K562 (cell line): ENCODE measurements at regions not wholly inside any gene's neighbourhood (a gene's known extent, or its start where the extent isn't known, plus 50 kb on each side); places are given as distances from the start of the nearest gene placed in this dataset.

Experiments used
- ATAC-seq: fragments of 200-7000 bp; cut with Tn5 transposase; 3 replicates; pipeline ENCODE4 v1.9.1; 2020; ENCODE audit warnings: moderate library complexity
- BruUV-seq: library from RNA; stranded (reverse); fragments of 400-500 nt; replicated peaks from 2 replicates; lab custom pipeline; 2021; lab: Mats Ljungman, UMichigan
- CTCF ChIA-PET: fragments of 300-600 bp; formaldehyde crosslinking; extraction: SDS; loops from one replicate; lab custom pipeline; 2021; ENCODE audit warnings: low intra/inter-chr PET ratio; lab: Yijun Ruan, JAX
- POLR2A ChIA-PET: fragments of 300-600, 350-650 bp; sonication (Branson Sonifier 250); formaldehyde crosslinking; extraction: SDS; loops from one replicate; lab custom pipeline; 2021; ENCODE audit warnings: antibody characterized with exemption, inconsistent platforms; lab: Yijun Ruan, JAX
- DNase-seq, 4 experiments: peaks; one replicate each; pipeline versions ENCODE4 v3.0.0 to v3.0.0-alpha.2; 2011 to 2018; ENCODE audit warnings: low spot score in 3 of 4, mixed read lengths in 3 of 4; ENCODE audit errors: extremely low read depth in 1 of 4
- FAIRE-seq: peaks from 2 replicates; lab custom pipeline; 2011; peaks lifted over from hg19 to GRCh38; lab: Jason Lieb, UNC
- H2AFZ ChIP-seq: 2 replicates; pipeline ENCODE4 v1.6.0; 2011; ENCODE audit warnings: low read depth, low read length, control low read depth, inconsistent platforms
- H3K27ac ChIP-seq: fragments of 200-600 bp; 3 replicates; pipeline ENCODE4 v1.8.0; 2011; ENCODE audit warnings: low read depth, mild to moderate bottlenecking, control low read depth, inconsistent platforms, low read length, moderate library complexity, mixed read lengths; ENCODE audit errors: extremely low read depth
- H3K27me3 ChIP-seq, 2 experiments: fragments of 300-600 bp in 1 of 2; 2 replicates in 1 of 2; 3 replicates in 1 of 2; pipeline versions ENCODE4 v1.6.0 to v1.8.0; 2011; ENCODE audit warnings: inconsistent platforms in 2 of 2, low read length in 2 of 2, mild to moderate bottlenecking in 1 of 2, mixed read lengths in 1 of 2, moderate library complexity in 1 of 2; ENCODE audit not compliant: control insufficient read depth in 2 of 2, insufficient read depth in 2 of 2
- H3K36me3 ChIP-seq: fragments of 300-600 bp; 3 replicates; pipeline ENCODE4 v1.8.0; 2011; ENCODE audit warnings: mild to moderate bottlenecking, low read length, inconsistent platforms; ENCODE audit not compliant: control insufficient read depth, insufficient read depth
- H3K4me1 ChIP-seq, 2 experiments: fragments of 200-600 bp in 1 of 2; replicated peaks in 1 of 2; 2 replicates in 1 of 2; 3 replicates in 1 of 2; pipeline versions ENCODE4 v1.5.1 to v1.8.0; 2011; ENCODE audit warnings: inconsistent platforms in 2 of 2, low read length in 2 of 2, mild to moderate bottlenecking in 1 of 2, mixed read lengths in 1 of 2, moderate library complexity in 1 of 2; ENCODE audit not compliant: control insufficient read depth in 2 of 2, insufficient read depth in 2 of 2
- H3K4me2 ChIP-seq: 2 replicates; pipeline ENCODE4 v1.6.1; 2011; ENCODE audit warnings: low read length, control low read depth, inconsistent platforms, mixed read lengths; ENCODE audit not compliant: insufficient read depth
- H3K4me3 ChIP-seq: fragments of 200-600 bp; sonication (generic), shearing (Covaris generic); 2 replicates; pipeline ENCODE4 v1.5.1; 2016; ENCODE audit warnings: control low read depth, inconsistent platforms
- H3K79me2 ChIP-seq: fragments of 200-600 bp; 3 replicates; pipeline ENCODE4 v1.8.0; 2011; ENCODE audit warnings: low read length, inconsistent platforms; ENCODE audit not compliant: control insufficient read depth, insufficient read depth
- H3K9ac ChIP-seq, 2 experiments: 2 replicates each; pipeline versions ENCODE4 v1.6.0 to v1.6.1; 2011; ENCODE audit warnings: low read depth in 2 of 2, low read length in 2 of 2, control low read depth in 1 of 2, inconsistent platforms in 1 of 2, mild to moderate bottlenecking in 1 of 2, mixed read lengths in 1 of 2; ENCODE audit not compliant: insufficient read depth in 1 of 2
- H3K9me1 ChIP-seq: one replicate; pipeline ENCODE4 v1.6.0; 2011; ENCODE audit warnings: inconsistent platforms, mild to moderate bottlenecking, low read length, moderate library complexity; ENCODE audit not compliant: control insufficient read depth, insufficient read depth
- H3K9me3 ChIP-seq: replicated peaks from 2 replicates; pipeline ENCODE4 v1.5.1; 2011; ENCODE audit warnings: low read depth, low read length, inconsistent platforms; ENCODE audit not compliant: control insufficient read depth, insufficient read depth
- H4K20me1 ChIP-seq: replicated peaks from 2 replicates; pipeline ENCODE4 v1.6.1; 2011; ENCODE audit warnings: low read length, inconsistent platforms, mixed read lengths; ENCODE audit not compliant: control insufficient read depth, insufficient read depth
- MIER1 ChIP-seq: fragments of 450-650 bp; IDR thresholded peaks from 2 replicates; pipeline ENCODE4 v1.6.1; 2016; ENCODE audit warnings: antibody characterized with exemption, mild to moderate bottlenecking, low read depth
- PTBP1 ChIP-seq: fragments of 200-400 bp; formaldehyde crosslinking; IDR thresholded peaks from 2 replicates; pipeline ENCODE4 v1.6.1; 2017; ENCODE audit warnings: low read depth, low read length
- YY1 ChIP-seq, 3 experiments: IDR thresholded peaks; 2 replicates each; pipeline ENCODE4 v1.6.1; 2011; ENCODE audit warnings: low read length in 2 of 3, mild to moderate bottlenecking in 2 of 3, moderate library complexity in 2 of 3, borderline replicate concordance in 1 of 3, control low read depth in 1 of 3, low read depth in 1 of 3; ENCODE audit not compliant: insufficient read depth in 3 of 3, insufficient replicate concordance in 2 of 3, control insufficient read depth in 1 of 3, insufficient read length in 1 of 3; ENCODE audit errors: extremely low read depth in 1 of 3
- ZBTB43 ChIP-seq: sonication (generic); formaldehyde crosslinking; IDR thresholded peaks from 2 replicates; pipeline ENCODE4 v1.8.0; 2023; ENCODE audit warnings: mild to moderate bottlenecking, missing genetic modification reagents
- ZMIZ1 ChIP-seq, 2 experiments: fragments of 150-350 bp in 1 of 2; IDR thresholded peaks; 2 replicates each; pipeline ENCODE4 v1.6.1; 2012 to 2016; ENCODE audit warnings: low read depth in 2 of 2, low read length in 2 of 2, mild to moderate bottlenecking in 1 of 2, moderate library complexity in 1 of 2
- ZNF324 ChIP-seq: fragments of 250-450 bp; sonication (Bioruptor Pico); IDR thresholded peaks from 2 replicates; pipeline ENCODE4 v1.4.0; 2020; ENCODE audit warnings: mild to moderate bottlenecking
- WGBS: fragments of 100-300 bp; shearing (Covaris generic); methylation state at CpG from one replicate; pipeline ENCODE4 v1.1.6; 2016; ENCODE audit warnings: low coverage, mixed read lengths; ENCODE audit not compliant: insufficient coverage; ENCODE audit errors: missing lambda C conversion rate; 5-methylcytosine and 5-hydroxymethylcytosine counted together
- in situ Hi-C: fragments of 300-500 bp; cut with MboI; formaldehyde crosslinking; loops from 4 replicates; pipeline ENCODE4 v1.15.0; 2018; ENCODE audit warnings: inconsistent platforms, mixed read lengths
- intact Hi-C: fragments of 100-400 bp; cut with micrococcal nuclease; formaldehyde crosslinking; loops from 2 replicates; pipeline ENCODE4 v1.14.2; 2022

DNA sequence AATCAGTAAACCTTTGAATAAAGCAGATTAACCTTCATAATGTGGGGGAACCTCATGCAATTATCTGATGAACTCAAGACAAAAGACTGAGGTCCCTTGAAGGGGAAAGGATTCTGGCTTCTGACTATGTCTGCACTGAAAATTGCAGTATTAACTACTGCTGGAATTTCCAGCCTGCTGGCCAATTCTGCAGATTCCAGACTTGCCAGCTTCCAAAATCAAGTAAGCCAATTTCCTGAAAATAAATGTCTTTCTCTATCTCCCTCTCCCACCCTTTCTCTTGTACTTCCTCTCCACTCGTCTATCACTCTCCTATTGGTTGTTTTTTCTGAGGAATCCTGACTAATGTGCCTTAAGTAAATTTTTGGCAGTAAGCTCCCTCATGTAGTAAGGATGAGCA, 1479.9 kb upstream of the PRR20A start (continued):
- TF ChIP-seq ZMIZ1 (IDR thresholded peaks at IDR 0.05; ENCODE audit: low read depth in 2 of 2, low read length in 2 of 2) (no peak), ZNF324 (CRISPR knock-in tag) (no peak), PTBP1 (no peak)

- H3K4me2 ChIP-seq: no peak overlapping the region
- BruUV-seq: no TSS peak
- intact Hi-C loops: no loop called here
- TF ChIP-seq ZBTB43 (CRISPR knock-in tag) (no peak), MIER1 (no peak), YY1 (IDR thresholded peaks at IDR 0.05; ENCODE audit: borderline replicate concordance in 1 of 3, control insufficient read depth in 1 of 3, extremely low read depth in 1 of 3, insufficient read depth in 3 of 3, insufficient read length in 1 of 3, insufficient replicate concordance in 2 of 3, low read depth in 1 of 3, low read length in 2 of 3) (no peak)
- no peaks in the 10 kb centered on the region for H3K27me3 ChIP-seq
- H3K79me2 ChIP-seq: no peaks in the 10 kb centered on the region
- DNase-seq (no peak), ATAC-seq (no peak), FAIRE-seq (no peak)
- H3K36me3 ChIP-seq: no peaks in the 10 kb centered on the region
- POLR2A ChIA-PET: no interaction called here
- H3K9me3 ChIP-seq: no peaks in the 10 kb centered on the region
- H3K4me3 ChIP-seq: no peak overlapping the region
- CTCF ChIA-PET: no interaction called here
- H3K27ac ChIP-seq: no peak overlapping the region
- H2AFZ ChIP-seq: no peak overlapping the region
- H3K9ac ChIP-seq: no peak overlapping the region
- in situ Hi-C loops: no loop called here
- H3K4me1 ChIP-seq: no peaks in the 10 kb centered on the region
- WGBS: 0% methylated on average over 4 of the region's 5 CpGs
- no peaks in the 10 kb centered on the region for H3K9me1 ChIP-seq
- no peaks in the 10 kb centered on the region for H4K20me1 ChIP-seq
Measured at GRCh38 chr13:55661505-55661904, 1479.2 kb upstream of the PRR20A start.
